Endothelial cell of umbilical vein (primary cell): ENCODE measurements at regions not wholly inside any gene's neighbourhood (a gene's known extent, or its start where the extent isn't known, plus 50 kb on each side); places are given as distances from the start of the nearest gene placed in this dataset.

Experiments used
- BruUV-seq: library from RNA; stranded (reverse); fragments of 400-500 nt; replicated peaks from 2 replicates; lab custom pipeline; 2021; lab: Mats Ljungman, UMichigan
- CTCF ChIA-PET: fragments of 300-600, 350-600 bp; sonication (Branson Sonifier 250); formaldehyde crosslinking; loops from one replicate; lab custom pipeline; 2021; ENCODE audit warnings: antibody characterized with exemption, inconsistent platforms; lab: Charles Lee
- POLR2A ChIA-PET: fragments of 300-600, 350-600 bp; sonication (Branson Sonifier 250); formaldehyde crosslinking; loops from one replicate; lab custom pipeline; 2021; ENCODE audit warnings: antibody characterized with exemption, inconsistent platforms; lab: Charles Lee
- DNase-seq: peaks from one replicate; pipeline ENCODE4 v3.0.0-alpha.2; 2011; ENCODE audit warnings: low read depth, low spot score
- FAIRE-seq: peaks from 2 replicates; lab custom pipeline; 2011; peaks lifted over from hg19 to GRCh38; lab: Jason Lieb, UNC
- H2AFZ ChIP-seq: 2 replicates; pipeline ENCODE4 v1.6.0; 2012; ENCODE audit warnings: low read depth, low read length, control low read depth, inconsistent platforms
- H3K27ac ChIP-seq: 2 replicates; pipeline ENCODE4 v1.5.1; 2011; ENCODE audit warnings: low read depth, mild to moderate bottlenecking, control low read depth, low read length, moderate library complexity; ENCODE audit not compliant: insufficient read depth
- H3K27me3 ChIP-seq, 2 experiments: 2 replicates each; pipeline versions ENCODE4 v1.6.0 to v1.6.1; 2011; ENCODE audit warnings: low read length in 2 of 2, mixed read lengths in 1 of 2; ENCODE audit not compliant: control insufficient read depth in 2 of 2, insufficient read depth in 2 of 2
- H3K36me3 ChIP-seq, 2 experiments: 2 replicates in 1 of 2; 3 replicates in 1 of 2; pipeline ENCODE4 v1.5.1; 2011; ENCODE audit warnings: low read length in 2 of 2, mild to moderate bottlenecking in 1 of 2, moderate library complexity in 1 of 2; ENCODE audit not compliant: control insufficient read depth in 2 of 2, insufficient read depth in 2 of 2; ENCODE audit errors: extremely low read depth in 1 of 2
- H3K4me1 ChIP-seq: 3 replicates; pipeline ENCODE4 v1.5.1; 2011; ENCODE audit warnings: mild to moderate bottlenecking, low read length; ENCODE audit not compliant: control insufficient read depth, insufficient read depth; ENCODE audit errors: extremely low read depth
- H3K4me2 ChIP-seq: 2 replicates; pipeline ENCODE4 v1.6.1; 2011; ENCODE audit warnings: low read length, control low read depth, mixed read lengths; ENCODE audit not compliant: insufficient read depth
- H3K4me3 ChIP-seq, 3 experiments: fragments of 200-600 bp in 1 of 3; sonication (generic), shearing (Covaris generic) in 1 of 3; replicated peaks in 1 of 3; 2 replicates each; pipeline ENCODE4 v1.5.1; 2011 to 2016; ENCODE audit warnings: control low read depth in 3 of 3, low read length in 3 of 3, mild to moderate bottlenecking in 2 of 3, inconsistent platforms in 1 of 3, low read depth in 1 of 3, moderate library complexity in 1 of 3; ENCODE audit not compliant: insufficient read depth in 1 of 3
- H3K79me2 ChIP-seq: 2 replicates; pipeline ENCODE4 v1.6.0; 2012; ENCODE audit warnings: low read length, inconsistent platforms; ENCODE audit not compliant: control insufficient read depth, insufficient read depth
- H3K9ac ChIP-seq: replicated peaks from 2 replicates; pipeline ENCODE3; 2011; ENCODE audit warnings: low read length, control low read depth; ENCODE audit not compliant: insufficient read depth; ENCODE audit errors: extremely low read depth
- H3K9me1 ChIP-seq: replicated peaks from 3 replicates; pipeline ENCODE4 v1.6.0; 2011; ENCODE audit warnings: mild to moderate bottlenecking, low read length; ENCODE audit not compliant: control insufficient read depth, insufficient read depth; ENCODE audit errors: extremely low read depth
- H3K9me3 ChIP-seq: replicated peaks from 2 replicates; pipeline ENCODE4 v1.5.1; 2012; ENCODE audit warnings: low read length, inconsistent platforms; ENCODE audit not compliant: control insufficient read depth, insufficient read depth
- H4K20me1 ChIP-seq: replicated peaks from 2 replicates; pipeline ENCODE3; 2011; ENCODE audit warnings: mild to moderate bottlenecking, low read length; ENCODE audit not compliant: control insufficient read depth, insufficient read depth; ENCODE audit errors: extremely low read depth
- EZH2 ChIP-seq: IDR thresholded peaks from 2 replicates; pipeline ENCODE4 v1.6.1; 2012; ENCODE audit warnings: borderline replicate concordance, low read depth, mild to moderate bottlenecking, moderate library complexity, low read length, inconsistent platforms; ENCODE audit not compliant: severe bottlenecking
- FOS ChIP-seq: IDR thresholded peaks from 2 replicates; pipeline ENCODE4 v1.6.1; 2011; ENCODE audit warnings: mild to moderate bottlenecking, low read length, moderate library complexity, borderline replicate concordance; ENCODE audit not compliant: insufficient read depth
- GATA2 ChIP-seq: IDR thresholded peaks from 2 replicates; pipeline ENCODE4 v1.7.0; 2011; ENCODE audit warnings: low read depth, mild to moderate bottlenecking, moderate library complexity, mixed read lengths, low read length; ENCODE audit not compliant: insufficient read length, insufficient read depth
- JUN ChIP-seq: IDR thresholded peaks from 2 replicates; pipeline ENCODE4 v1.6.1; 2011; ENCODE audit warnings: borderline replicate concordance, low read depth; ENCODE audit not compliant: insufficient read length, insufficient read depth
- MYC ChIP-seq: IDR thresholded peaks from one replicate; pipeline ENCODE4 v1.6.1; 2011; ENCODE audit warnings: mild to moderate bottlenecking, low read depth, low read length
- POLR2A ChIP-seq: IDR thresholded peaks from 2 replicates; pipeline ENCODE4 v1.6.1; 2012; ENCODE audit warnings: low read depth, mild to moderate bottlenecking, control low read depth, low read length
- POLR2AphosphoS5 ChIP-seq: IDR thresholded peaks from 2 replicates; pipeline ENCODE4 v1.6.1; 2012; ENCODE audit warnings: low read depth, mild to moderate bottlenecking, control low read depth, low read length, moderate library complexity; ENCODE audit not compliant: insufficient read depth
- dilution Hi-C: fragments of 300-500 bp; cut with MboI; formaldehyde crosslinking; loops from one replicate; pipeline ENCODE4 v1.15.0; 2019; ENCODE audit warnings: low sequenced_read_pairs; ENCODE audit not compliant: extremely low pct_ligation_motif_present
- intact Hi-C: fragments of 100-400 bp; cut with micrococcal nuclease; formaldehyde crosslinking; loops from one replicate; pipeline ENCODE4 v1.10.0; 2022
- TF ChIP-seq, protein P1 (sequence below), 2 donors: IDR thresholded peaks; 1 replicate in 1 of 2; 2 replicates in 1 of 2; pipeline ENCODE4 v1.5.1; 2011; ENCODE audit warnings: low read length in 2 of 2, mild to moderate bottlenecking in 2 of 2, moderate library complexity in 2 of 2, control low read depth in 1 of 2, inconsistent platforms in 1 of 2, low read depth in 1 of 2; ENCODE audit not compliant: insufficient read depth in 1 of 2; ENCODE audit errors: extremely low read depth in 1 of 2
- TF ChIP-seq, protein P2 (sequence below): IDR thresholded peaks from 2 replicates; pipeline ENCODE4 v1.6.1; 2011; ENCODE audit not compliant: insufficient read depth, insufficient read length

DNA sequence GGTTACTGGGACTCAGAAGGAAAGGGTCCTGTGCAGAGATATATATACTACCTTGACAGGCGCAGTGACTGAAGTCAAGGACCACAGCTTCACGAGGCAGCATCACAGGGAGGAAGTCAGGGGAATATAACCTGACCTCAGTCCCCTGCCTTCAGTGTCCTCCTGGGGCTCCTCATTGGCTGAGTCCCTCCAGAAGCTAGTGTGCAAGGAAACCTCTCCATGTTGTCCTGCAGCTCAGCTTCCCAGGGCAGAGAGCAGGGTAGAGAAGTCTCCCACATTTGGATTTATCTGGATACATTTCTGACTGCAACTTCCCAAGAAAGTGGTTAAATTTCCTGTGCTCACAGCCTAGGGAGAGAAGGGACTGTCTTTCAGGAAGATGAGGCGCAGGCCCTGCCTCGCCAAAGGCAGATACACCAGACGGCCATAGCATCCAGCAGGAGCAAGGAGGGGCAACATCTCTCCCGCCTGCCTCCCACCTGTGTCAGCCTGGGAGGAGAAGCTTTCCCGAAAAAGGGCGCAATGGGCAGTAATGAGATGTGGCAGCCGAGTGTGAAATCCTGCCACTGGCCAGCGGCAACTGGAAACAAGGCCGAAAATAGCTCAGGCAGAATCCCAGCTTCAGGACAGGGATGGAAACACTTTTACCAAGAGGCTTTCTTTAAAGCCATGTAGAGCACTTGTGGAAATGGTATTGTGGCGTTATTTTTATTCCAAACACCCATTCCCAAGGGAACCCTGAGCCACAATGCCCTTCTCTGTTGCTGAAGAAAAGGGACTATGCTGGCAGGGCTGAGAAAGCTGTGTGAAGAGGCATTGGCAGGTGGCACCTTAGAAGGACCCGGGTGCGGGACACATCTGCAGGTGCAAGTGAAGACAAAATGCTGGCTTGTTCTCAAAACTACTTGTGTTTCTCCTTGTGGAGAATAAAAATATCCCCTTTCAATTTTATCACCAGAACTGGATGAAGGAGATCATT lies 54.9 kb upstream of the HIF1A start:
- intact Hi-C loops (no loop called here), dilution Hi-C loops (no loop called here)
- no peak overlapping the region for H2AFZ ChIP-seq
- CTCF ChIA-PET: interaction anchor here (1.8 kb wide), 1 partner anchor 16 kb away, joined by 5 read pairs; no protein-coding TSS in a partner anchor
- H4K20me1 ChIP-seq: no peaks in the 10 kb centered on the region
- POLR2A ChIA-PET: no interaction called here
- DNase-seq (no peak), FAIRE-seq (no peak)
- H3K9me1 ChIP-seq: no peaks in the 10 kb centered on the region
- no peak overlapping the region for H3K4me2 ChIP-seq
- TF ChIP-seq POLR2AphosphoS5: no peak
- TF ChIP-seq, protein P1, sequence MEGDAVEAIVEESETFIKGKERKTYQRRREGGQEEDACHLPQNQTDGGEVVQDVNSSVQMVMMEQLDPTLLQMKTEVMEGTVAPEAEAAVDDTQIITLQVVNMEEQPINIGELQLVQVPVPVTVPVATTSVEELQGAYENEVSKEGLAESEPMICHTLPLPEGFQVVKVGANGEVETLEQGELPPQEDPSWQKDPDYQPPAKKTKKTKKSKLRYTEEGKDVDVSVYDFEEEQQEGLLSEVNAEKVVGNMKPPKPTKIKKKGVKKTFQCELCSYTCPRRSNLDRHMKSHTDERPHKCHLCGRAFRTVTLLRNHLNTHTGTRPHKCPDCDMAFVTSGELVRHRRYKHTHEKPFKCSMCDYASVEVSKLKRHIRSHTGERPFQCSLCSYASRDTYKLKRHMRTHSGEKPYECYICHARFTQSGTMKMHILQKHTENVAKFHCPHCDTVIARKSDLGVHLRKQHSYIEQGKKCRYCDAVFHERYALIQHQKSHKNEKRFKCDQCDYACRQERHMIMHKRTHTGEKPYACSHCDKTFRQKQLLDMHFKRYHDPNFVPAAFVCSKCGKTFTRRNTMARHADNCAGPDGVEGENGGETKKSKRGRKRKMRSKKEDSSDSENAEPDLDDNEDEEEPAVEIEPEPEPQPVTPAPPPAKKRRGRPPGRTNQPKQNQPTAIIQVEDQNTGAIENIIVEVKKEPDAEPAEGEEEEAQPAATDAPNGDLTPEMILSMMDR (IDR thresholded peaks at IDR 0.05; ENCODE audit: extremely low read depth in 1 of 2, insufficient read depth in 1 of 2, low read depth in 1 of 2, low read length in 2 of 2): no peak
- TF ChIP-seq GATA2: no peak
- no peak for TF ChIP-seq MYC
- no peak for TF ChIP-seq JUN
- no peak for TF ChIP-seq EZH2
- TF ChIP-seq POLR2A: no peak
- no peak for TF ChIP-seq FOS
- TF ChIP-seq, protein P2, sequence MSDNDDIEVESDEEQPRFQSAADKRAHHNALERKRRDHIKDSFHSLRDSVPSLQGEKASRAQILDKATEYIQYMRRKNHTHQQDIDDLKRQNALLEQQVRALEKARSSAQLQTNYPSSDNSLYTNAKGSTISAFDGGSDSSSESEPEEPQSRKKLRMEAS: no peak
- BruUV-seq: no TSS peak
- H3K36me3 ChIP-seq: no peaks in the 10 kb centered on the region
- no peak overlapping the region for H3K27ac ChIP-seq
- no peak overlapping the region for H3K4me3 ChIP-seq
- no peaks in the 10 kb centered on the region for H3K79me2 ChIP-seq
- no peak overlapping the region for H3K9ac ChIP-seq
- no peaks in the 10 kb centered on the region for H3K27me3 ChIP-seq
- no peaks in the 10 kb centered on the region for H3K4me1 ChIP-seq
- no peaks in the 10 kb centered on the region for H3K9me3 ChIP-seq
